ENCODE measurements at regions not wholly inside any gene's neighbourhood (a gene's known extent, or its start where the extent isn't known, plus 50 kb on each side); places are given as distances from the start of the nearest gene placed in this dataset.
A peak's percentile ranks its signal among the peaks of the same experiment; 100 is the strongest.

DNA sequence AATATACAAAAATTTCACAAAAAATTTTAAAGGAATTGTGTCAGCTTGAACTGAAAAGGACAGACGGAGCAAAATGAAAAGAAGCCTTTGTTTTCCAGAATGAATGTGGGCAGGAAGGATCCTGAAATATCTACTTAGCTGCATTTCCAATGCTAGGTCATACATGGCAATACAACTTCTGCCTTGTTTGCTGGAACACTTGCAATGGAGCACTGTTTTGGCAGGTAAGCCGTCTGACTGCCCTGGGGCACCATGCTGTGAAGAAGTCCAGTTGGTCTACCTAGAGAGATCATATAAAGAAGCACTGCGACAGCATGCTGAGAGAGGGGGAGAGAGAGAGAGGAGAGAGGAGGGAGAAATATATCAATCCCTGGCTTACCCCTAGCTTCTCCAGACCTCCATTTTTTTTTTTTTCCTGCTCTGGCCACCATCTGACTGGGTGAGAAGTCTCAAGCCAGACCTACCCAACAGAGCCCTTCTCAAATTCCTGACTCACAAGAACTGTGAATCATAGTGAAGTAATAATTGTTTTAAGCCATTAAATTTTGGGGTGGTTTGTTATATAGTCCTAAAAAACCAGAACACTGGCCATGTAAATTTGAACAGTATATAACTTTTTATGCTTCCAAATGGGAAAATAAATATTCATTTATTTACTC is 97.1 kb upstream of the PRICKLE1 start:
- Histone ChIP-seq H2BK15ac (ENCODE audit: low read depth, poor library complexity, severe bottlenecking) (no peak overlapping the region), H3K4me2 (ENCODE audit: low read length, poor library complexity, severe bottlenecking) (no peak overlapping the region), H3K18ac (ENCODE audit: low read depth in 1 of 2, low read length in 2 of 2) (no peak overlapping the region), H2AK5ac (ENCODE audit: low read length, severe bottlenecking) (no peak overlapping the region), H3K4me1 (ENCODE audit: control insufficient read depth, insufficient read depth, low read depth, low read length) (peaks cover 3% of the 10 kb centered on the region), H3K79me1 (replicated peaks; ENCODE audit: low read length, poor library complexity, severe bottlenecking) (no peaks in the 10 kb centered on the region), H2AFZ (ENCODE audit: low read depth, low read length) (no peak overlapping the region), H2BK5ac (ENCODE audit: low read depth, low read length, poor library complexity, severe bottlenecking) (no peak overlapping the region), H3K9me3 (ENCODE audit: control insufficient read depth, low read length) (no peaks in the 10 kb centered on the region), H4K8ac (ENCODE audit: low read length) (no peak overlapping the region), H4K91ac (ENCODE audit: low read length) (no peak overlapping the region), H3K27ac (ENCODE audit: low read length, poor library complexity, severe bottlenecking) (no peak overlapping the region), H3K36me3 (ENCODE audit: control insufficient read depth in 1 of 2, insufficient read depth in 2 of 2, low read depth in 1 of 2, low read length in 2 of 2) (no peaks in the 10 kb centered on the region), H2BK12ac (ENCODE audit: low read length in 2 of 2) (no peak overlapping the region), H3K9ac (ENCODE audit: low read length) (no peak overlapping the region), H3K23ac (ENCODE audit: low read length in 2 of 2) (no peak overlapping the region), H3K27me3 (ENCODE audit: control insufficient read depth in 1 of 2, insufficient read depth in 1 of 2, low read length in 2 of 2) (no peaks in the 10 kb centered on the region), H3K4me3 (ENCODE audit: insufficient read depth in 1 of 2, low read depth in 1 of 2, low read length in 2 of 2) (no peak overlapping the region), H3K14ac (ENCODE audit: low read length in 2 of 2) (no peak overlapping the region), H2BK120ac (ENCODE audit: low read depth, low read length) (no peak overlapping the region), H3K4ac (ENCODE audit: low read depth in 1 of 2, low read length in 2 of 2) (no peak overlapping the region)
- 100% methylated on average over 2 of the region's 3 CpGs for WGBS
- no peak for DNase-seq

DNA sequence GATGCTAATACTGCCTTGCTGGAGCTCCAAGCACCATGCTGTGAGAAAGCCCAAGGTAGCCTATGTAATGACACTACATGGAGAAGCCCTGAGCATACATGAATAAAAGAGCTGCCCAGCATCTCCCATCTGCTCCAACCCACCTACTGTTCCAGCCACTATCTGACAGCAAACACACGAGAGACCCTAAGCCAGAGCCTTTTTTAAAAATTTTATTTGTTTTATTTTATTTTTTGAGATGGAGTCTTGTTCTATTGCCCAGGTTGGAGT is 95.2 kb upstream of the PRICKLE1 start:
- H2AFZ ChIP-seq (ENCODE audit: low read depth, low read length), result no peak overlapping the region
- no peak overlapping the region for H4K91ac ChIP-seq (ENCODE audit: low read length)
- no peaks in the 10 kb centered on the region for H3K27me3 ChIP-seq (ENCODE audit: control insufficient read depth in 1 of 2, insufficient read depth in 1 of 2, low read length in 2 of 2)
- no peak overlapping the region for H2AK5ac ChIP-seq (ENCODE audit: low read length, severe bottlenecking)
- no peaks in the 10 kb centered on the region for H3K79me1 ChIP-seq (replicated peaks; ENCODE audit: low read length, poor library complexity, severe bottlenecking)
- H3K14ac ChIP-seq (ENCODE audit: low read length in 2 of 2), result no peak overlapping the region
- no peak overlapping the region for H3K23ac ChIP-seq (ENCODE audit: low read length in 2 of 2)
- no peaks in the 10 kb centered on the region for H3K9me3 ChIP-seq (ENCODE audit: control insufficient read depth, low read length)
- no peak for DNase-seq
- no peaks in the 10 kb centered on the region for H3K36me3 ChIP-seq (ENCODE audit: control insufficient read depth in 1 of 2, insufficient read depth in 2 of 2, low read depth in 1 of 2, low read length in 2 of 2)
- no peak overlapping the region for H3K4ac ChIP-seq (ENCODE audit: low read depth in 1 of 2, low read length in 2 of 2)
- no peak overlapping the region for H2BK5ac ChIP-seq (ENCODE audit: low read depth, low read length, poor library complexity, severe bottlenecking)
- H3K18ac ChIP-seq (ENCODE audit: low read depth in 1 of 2, low read length in 2 of 2), result no peak overlapping the region
- no peak overlapping the region for H2BK120ac ChIP-seq (ENCODE audit: low read depth, low read length)
- no peak overlapping the region for H3K4me3 ChIP-seq (ENCODE audit: insufficient read depth in 1 of 2, low read depth in 1 of 2, low read length in 2 of 2)
- H3K4me1 ChIP-seq (ENCODE audit: control insufficient read depth, insufficient read depth, low read depth, low read length), result peaks cover 6% of the 10 kb centered on the region
- H2BK15ac ChIP-seq (ENCODE audit: low read depth, poor library complexity, severe bottlenecking), result no peak overlapping the region
- no peak overlapping the region for H3K27ac ChIP-seq (ENCODE audit: low read length, poor library complexity, severe bottlenecking)
- no peak overlapping the region for H4K8ac ChIP-seq (ENCODE audit: low read length)
- no peak overlapping the region for H3K4me2 ChIP-seq (ENCODE audit: low read length, poor library complexity, severe bottlenecking)
- no CpG with 5 or more reads among the region's 1 CpG for WGBS
- H2BK12ac ChIP-seq (ENCODE audit: low read length in 2 of 2), result no peak overlapping the region
- H3K9ac ChIP-seq (ENCODE audit: low read length), result no peak overlapping the region

DNA sequence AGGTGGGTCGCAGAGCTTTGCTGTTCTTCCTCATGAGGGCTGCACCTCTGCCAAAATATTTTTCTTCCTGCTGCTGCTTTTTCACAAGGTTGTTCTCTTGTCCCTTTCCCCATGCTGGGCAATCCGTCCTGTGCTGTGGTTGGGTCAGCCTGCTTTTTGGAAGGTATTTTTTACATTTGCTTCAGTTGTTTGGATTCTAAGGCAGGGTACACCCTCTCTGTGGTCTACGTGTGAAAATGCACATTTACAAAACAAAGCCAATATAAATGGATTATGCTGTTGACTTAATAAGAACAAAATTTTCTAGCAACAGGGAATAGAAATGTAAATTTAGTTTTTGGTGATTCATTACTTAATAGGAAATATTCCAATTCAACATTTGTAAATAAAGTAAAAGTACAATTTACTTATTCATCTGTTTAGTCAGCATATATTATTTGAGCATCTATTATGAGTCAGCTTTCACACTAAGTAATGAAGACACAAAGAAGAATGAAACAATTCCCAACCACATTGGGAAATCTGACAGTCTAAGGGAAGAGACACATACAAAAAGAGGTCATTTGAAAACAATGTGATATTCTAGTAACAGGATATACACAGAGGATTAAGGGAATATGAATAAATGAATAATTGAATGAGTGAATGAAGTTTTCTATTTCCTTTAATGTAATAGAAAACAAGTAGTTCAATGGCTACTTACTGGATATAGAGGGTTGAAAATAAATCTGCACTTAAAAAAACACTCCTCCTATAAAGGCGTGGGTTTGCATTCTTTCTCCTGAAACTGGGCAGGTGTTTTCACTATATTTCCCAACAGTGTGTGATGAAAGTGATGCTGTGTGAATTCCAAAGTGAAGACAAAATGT is 94.6 kb upstream of the PRICKLE1 start:
- Histone ChIP-seq H3K14ac (ENCODE audit: low read length in 2 of 2) (no peak overlapping the region), H3K4ac (ENCODE audit: low read depth in 1 of 2, low read length in 2 of 2) (no peak overlapping the region), H2BK120ac (ENCODE audit: low read depth, low read length) (no peak overlapping the region), H3K36me3 (ENCODE audit: control insufficient read depth in 1 of 2, insufficient read depth in 2 of 2, low read depth in 1 of 2, low read length in 2 of 2) (no peaks in the 10 kb centered on the region), H2BK15ac (ENCODE audit: low read depth, poor library complexity, severe bottlenecking) (no peak overlapping the region), H2AFZ (ENCODE audit: low read depth, low read length) (no peak overlapping the region), H4K91ac (ENCODE audit: low read length) (no peak overlapping the region), H4K8ac (ENCODE audit: low read length) (no peak overlapping the region), H2AK5ac (ENCODE audit: low read length, severe bottlenecking) (no peak overlapping the region), H3K9ac (ENCODE audit: low read length) (no peak overlapping the region), H3K27me3 (ENCODE audit: control insufficient read depth in 1 of 2, insufficient read depth in 1 of 2, low read length in 2 of 2) (no peaks in the 10 kb centered on the region), H2BK12ac (ENCODE audit: low read length in 2 of 2) (no peak overlapping the region), H2BK5ac (ENCODE audit: low read depth, low read length, poor library complexity, severe bottlenecking) (no peak overlapping the region), H3K23ac (ENCODE audit: low read length in 2 of 2) (no peak overlapping the region), H3K4me1 (ENCODE audit: control insufficient read depth, insufficient read depth, low read depth, low read length) (peaks cover 6% of the 10 kb centered on the region), H3K18ac (ENCODE audit: low read depth in 1 of 2, low read length in 2 of 2) (no peak overlapping the region), H3K4me3 (ENCODE audit: insufficient read depth in 1 of 2, low read depth in 1 of 2, low read length in 2 of 2) (peak overlapping the region in 1 of 2 experiments; percentile 28), H3K79me1 (replicated peaks; ENCODE audit: low read length, poor library complexity, severe bottlenecking) (no peaks in the 10 kb centered on the region), H3K27ac (ENCODE audit: low read length, poor library complexity, severe bottlenecking) (no peak overlapping the region), H3K4me2 (ENCODE audit: low read length, poor library complexity, severe bottlenecking) (no peak overlapping the region), H3K9me3 (ENCODE audit: control insufficient read depth, low read length) (no peaks in the 10 kb centered on the region)
- WGBS, result 39% methylated on average over 2 of the region's 4 CpGs
- DNase-seq, result no peak

DNA sequence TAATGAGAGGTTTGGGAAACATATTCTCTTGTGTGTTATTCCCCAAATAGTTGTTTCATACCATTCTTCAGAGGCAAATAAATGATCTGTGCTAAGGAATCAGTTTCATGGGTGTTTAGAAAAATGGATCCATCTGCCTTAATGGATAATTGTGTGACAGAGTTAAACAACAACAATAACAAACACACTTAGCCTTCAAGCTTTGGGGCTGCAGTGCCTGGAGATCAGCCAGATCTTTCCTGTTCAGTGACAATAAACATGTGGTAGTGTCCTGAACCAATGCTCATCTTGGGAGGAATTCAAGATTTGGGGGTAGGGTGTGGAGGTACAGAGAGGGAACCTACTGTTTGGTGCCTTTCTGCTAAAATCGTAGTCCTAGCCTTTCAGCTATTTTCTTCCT is 93.7 kb upstream of the PRICKLE1 start:
- H4K8ac ChIP-seq (ENCODE audit: low read length), result no peak overlapping the region
- no peak overlapping the region for H2AK5ac ChIP-seq (ENCODE audit: low read length, severe bottlenecking)
- no peak overlapping the region for H2BK120ac ChIP-seq (ENCODE audit: low read depth, low read length)
- no peak overlapping the region for H2BK5ac ChIP-seq (ENCODE audit: low read depth, low read length, poor library complexity, severe bottlenecking)
- H3K4me1 ChIP-seq (ENCODE audit: control insufficient read depth, insufficient read depth, low read depth, low read length), result peaks cover 6% of the 10 kb centered on the region
- H3K4me3 ChIP-seq (ENCODE audit: insufficient read depth in 1 of 2, low read depth in 1 of 2, low read length in 2 of 2), result peak overlapping the region in 1 of 2 experiments; percentile 28
- H3K36me3 ChIP-seq (ENCODE audit: control insufficient read depth in 1 of 2, insufficient read depth in 2 of 2, low read depth in 1 of 2, low read length in 2 of 2), result no peaks in the 10 kb centered on the region
- H4K91ac ChIP-seq (ENCODE audit: low read length), result no peak overlapping the region
- H3K4me2 ChIP-seq (ENCODE audit: low read length, poor library complexity, severe bottlenecking), result no peak overlapping the region
- no peak overlapping the region for H3K4ac ChIP-seq (ENCODE audit: low read depth in 1 of 2, low read length in 2 of 2)
- H3K27me3 ChIP-seq (ENCODE audit: control insufficient read depth in 1 of 2, insufficient read depth in 1 of 2, low read length in 2 of 2), result no peaks in the 10 kb centered on the region
- no peaks in the 10 kb centered on the region for H3K79me1 ChIP-seq (replicated peaks; ENCODE audit: low read length, poor library complexity, severe bottlenecking)
- no peaks in the 10 kb centered on the region for H3K9me3 ChIP-seq (ENCODE audit: control insufficient read depth, low read length)
- no peak overlapping the region for H2AFZ ChIP-seq (ENCODE audit: low read depth, low read length)
- no peak overlapping the region for H2BK15ac ChIP-seq (ENCODE audit: low read depth, poor library complexity, severe bottlenecking)
- no peak overlapping the region for H3K18ac ChIP-seq (ENCODE audit: low read depth in 1 of 2, low read length in 2 of 2)
- no peak overlapping the region for H3K9ac ChIP-seq (ENCODE audit: low read length)
- DNase-seq, result no peak
- no peak overlapping the region for H3K27ac ChIP-seq (ENCODE audit: low read length, poor library complexity, severe bottlenecking)
- no peak overlapping the region for H3K23ac ChIP-seq (ENCODE audit: low read length in 2 of 2)
- H2BK12ac ChIP-seq (ENCODE audit: low read length in 2 of 2), result no peak overlapping the region
- 91% methylated on average over 1 of the region's 1 CpG for WGBS
- no peak overlapping the region for H3K14ac ChIP-seq (ENCODE audit: low read length in 2 of 2)
